Activated T-helper 17 cell treated with anti-CD3 and anti-CD28 coated beads, Interleukin-2, amount 50 U/mL, for 72 hours (primary cell): ENCODE measurements at regions not wholly inside any gene's neighbourhood (a gene's known extent, or its start where the extent isn't known, plus 50 kb on each side); places are given as distances from the start of the nearest gene placed in this dataset.
"Not testable (repeated sequence)": the region's sequence is repeated elsewhere in the genome, so short reads cannot be mapped to it uniquely, and the experiment has no call there.

Experiments used
- ATAC-seq: fragments of 150-1000 bp; cut with Tn5 transposase; replicated peaks from 2 replicates; pipeline ENCODE4 v1.10.0; 2021; ENCODE audit warnings: mild to moderate bottlenecking, moderate library complexity
- H3K27ac Mint-ChIP-seq: one replicate; pipeline ENCODE4 v1.8.0; 2022; ENCODE audit warnings: mixed read lengths
- H3K27me3 Mint-ChIP-seq: one replicate; pipeline ENCODE4 v1.8.0; 2022; ENCODE audit warnings: mixed read lengths
- H3K36me3 Mint-ChIP-seq: one replicate; pipeline ENCODE4 v1.8.0; 2022; ENCODE audit warnings: low read depth, mild to moderate bottlenecking, mixed read lengths
- H3K4me1 Mint-ChIP-seq: one replicate; pipeline ENCODE4 v1.8.0; 2022; ENCODE audit warnings: mixed read lengths
- H3K4me3 Mint-ChIP-seq: one replicate; pipeline ENCODE4 v1.8.0; 2022; ENCODE audit warnings: mild to moderate bottlenecking, mixed read lengths
- H3K9me3 Mint-ChIP-seq: one replicate; pipeline ENCODE4 v1.8.0; 2022; ENCODE audit warnings: mixed read lengths

GRCh38 chr7:15810383-15810782, 123.9 kb upstream of the MEOX2 start:
- ATAC-seq, H3K4me3 Mint-ChIP-seq, H3K36me3 Mint-ChIP-seq, H3K27me3 Mint-ChIP-seq, H3K4me1 Mint-ChIP-seq, H3K27ac Mint-ChIP-seq: not testable (repeated sequence)
- peaks cover 11% of the 10 kb centered on the region for H3K9me3 Mint-ChIP-seq

GRCh38 chr7:15809936-15810335, 123.5 kb upstream of the MEOX2 start:
- H3K9me3 Mint-ChIP-seq: peaks cover 11% of the 10 kb centered on the region
- ATAC-seq, H3K4me1 Mint-ChIP-seq, H3K4me3 Mint-ChIP-seq, H3K27me3 Mint-ChIP-seq, H3K36me3 Mint-ChIP-seq, H3K27ac Mint-ChIP-seq: not testable (repeated sequence)

- ATAC-seq: no peak
- no peak overlapping the region for H3K27ac Mint-ChIP-seq
- H3K4me3 Mint-ChIP-seq: no peak overlapping the region
- H3K9me3 Mint-ChIP-seq: peaks cover 23% of the 10 kb centered on the region
- no peaks in the 10 kb centered on the region for H3K4me1 Mint-ChIP-seq
- no peaks in the 10 kb centered on the region for H3K36me3 Mint-ChIP-seq
- no peaks in the 10 kb centered on the region for H3K27me3 Mint-ChIP-seq
Observed at GRCh38 chr7:15805891-15806290, 119.4 kb upstream of the MEOX2 start.

- Mint-ChIP-seq H3K36me3 (no peaks in the 10 kb centered on the region), H3K9me3 (peaks cover 14% of the 10 kb centered on the region), H3K4me3 (no peak overlapping the region), H3K27ac (no peak overlapping the region), H3K4me1 (no peaks in the 10 kb centered on the region), H3K27me3 (no peaks in the 10 kb centered on the region)
- ATAC-seq: no peak
Observed at GRCh38 chr7:15802425-15802824, 115.9 kb upstream of the MEOX2 start.

DNA sequence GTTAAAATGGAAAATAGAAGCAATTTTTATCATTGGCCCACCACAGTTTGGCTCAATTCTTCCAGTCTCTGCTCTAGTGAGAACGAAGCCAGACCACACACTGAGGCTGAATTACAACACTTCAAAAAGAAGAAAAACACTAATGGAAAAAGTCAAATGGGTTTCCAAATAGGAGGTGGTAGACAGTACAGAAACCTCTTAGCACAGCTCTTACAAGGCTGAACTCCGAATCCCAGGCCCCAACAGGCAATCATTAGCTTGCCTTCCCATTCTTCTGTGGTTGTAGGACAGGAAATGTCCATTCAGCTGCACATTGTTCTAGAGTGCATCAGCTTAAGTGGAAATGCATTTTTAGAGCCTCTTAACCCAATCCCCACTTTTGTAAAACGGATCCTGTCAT, 115.1 kb upstream of the MEOX2 start:
- Mint-ChIP-seq H3K4me3 (no peak overlapping the region), H3K27me3 (no peaks in the 10 kb centered on the region), H3K4me1 (no peaks in the 10 kb centered on the region), H3K36me3 (no peaks in the 10 kb centered on the region), H3K27ac (no peak overlapping the region), H3K9me3 (peaks cover 14% of the 10 kb centered on the region)
- ATAC-seq: no peak

DNA sequence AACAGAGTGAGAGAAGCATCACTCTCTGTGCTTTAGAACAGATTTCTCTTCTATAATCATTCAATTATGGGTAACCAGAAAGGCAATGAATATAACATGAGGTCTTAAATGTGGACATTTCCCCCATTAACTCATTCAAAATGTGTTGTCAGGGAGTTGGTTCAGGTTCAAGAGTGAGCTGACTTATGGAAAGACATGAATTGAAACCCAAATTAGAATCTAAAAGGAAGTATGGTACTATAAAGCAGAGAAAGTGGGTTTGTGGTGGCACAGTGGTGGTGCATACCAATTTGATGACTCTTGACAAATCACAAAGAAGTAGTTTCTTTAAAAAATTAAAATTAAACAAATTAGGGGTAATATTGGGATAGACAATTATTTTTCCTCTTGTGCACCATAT, 114.6 kb upstream of the MEOX2 start:
- Mint-ChIP-seq H3K4me3 (no peak overlapping the region), H3K4me1 (no peaks in the 10 kb centered on the region), H3K27ac (no peak overlapping the region), H3K27me3 (no peaks in the 10 kb centered on the region), H3K36me3 (no peaks in the 10 kb centered on the region), H3K9me3 (peaks cover 14% of the 10 kb centered on the region)
- no peak for ATAC-seq

- Mint-ChIP-seq H3K4me3 (no peak overlapping the region), H3K27ac (no peak overlapping the region), H3K36me3 (no peaks in the 10 kb centered on the region), H3K27me3 (no peaks in the 10 kb centered on the region), H3K4me1 (no peaks in the 10 kb centered on the region), H3K9me3 (peaks cover 9% of the 10 kb centered on the region)
- ATAC-seq: no peak
Observed at GRCh38 chr7:15798081-15798480, 111.6 kb upstream of the MEOX2 start.

- no peak for ATAC-seq
- no peak overlapping the region for H3K4me3 Mint-ChIP-seq
- no peaks in the 10 kb centered on the region for H3K4me1 Mint-ChIP-seq
- H3K27ac Mint-ChIP-seq: no peak overlapping the region
- H3K27me3 Mint-ChIP-seq: no peaks in the 10 kb centered on the region
- H3K36me3 Mint-ChIP-seq: no peaks in the 10 kb centered on the region
- H3K9me3 Mint-ChIP-seq: peaks cover 3% of the 10 kb centered on the region
Observed at GRCh38 chr7:15795393-15795792, 108.9 kb upstream of the MEOX2 start.

GRCh38 chr7:15794801-15795200, 108.3 kb upstream of the MEOX2 start:
- Mint-ChIP-seq H3K27me3 (no peaks in the 10 kb centered on the region), H3K9me3 (peaks cover 1% of the 10 kb centered on the region), H3K4me1 (no peaks in the 10 kb centered on the region), H3K4me3 (no peak overlapping the region), H3K36me3 (no peaks in the 10 kb centered on the region), H3K27ac (no peak overlapping the region)
- ATAC-seq: no peak

DNA sequence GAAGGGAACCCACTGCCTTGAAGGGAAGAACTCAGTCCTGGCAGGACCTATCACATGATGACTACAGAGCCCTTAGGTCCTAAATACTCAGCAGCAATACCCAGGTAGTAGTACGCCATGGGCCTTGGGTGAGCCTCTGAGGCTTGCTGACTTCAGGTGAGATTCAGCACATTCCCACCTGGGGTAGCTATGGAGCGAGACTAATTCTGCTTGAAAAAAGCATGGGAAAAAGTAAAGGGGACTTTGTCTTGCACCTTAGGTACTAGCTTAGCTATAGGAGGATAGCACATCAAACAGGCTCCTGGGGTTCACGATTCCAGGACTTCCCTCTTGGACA, 98.2 kb upstream of the MEOX2 start:
- Mint-ChIP-seq H3K9me3 (peaks cover 12% of the 10 kb centered on the region), H3K36me3 (no peaks in the 10 kb centered on the region), H3K4me3 (no peak overlapping the region), H3K27ac (no peak overlapping the region), H3K27me3 (no peaks in the 10 kb centered on the region), H3K4me1 (no peaks in the 10 kb centered on the region)
- no peak for ATAC-seq

- Mint-ChIP-seq H3K9me3 (peaks cover 12% of the 10 kb centered on the region), H3K27me3 (no peaks in the 10 kb centered on the region), H3K4me3 (no peak overlapping the region), H3K27ac (no peak overlapping the region), H3K36me3 (no peaks in the 10 kb centered on the region), H3K4me1 (no peaks in the 10 kb centered on the region)
- ATAC-seq: no peak
Observed at GRCh38 chr7:15783987-15784693, 97.7 kb upstream of the MEOX2 start.

DNA sequence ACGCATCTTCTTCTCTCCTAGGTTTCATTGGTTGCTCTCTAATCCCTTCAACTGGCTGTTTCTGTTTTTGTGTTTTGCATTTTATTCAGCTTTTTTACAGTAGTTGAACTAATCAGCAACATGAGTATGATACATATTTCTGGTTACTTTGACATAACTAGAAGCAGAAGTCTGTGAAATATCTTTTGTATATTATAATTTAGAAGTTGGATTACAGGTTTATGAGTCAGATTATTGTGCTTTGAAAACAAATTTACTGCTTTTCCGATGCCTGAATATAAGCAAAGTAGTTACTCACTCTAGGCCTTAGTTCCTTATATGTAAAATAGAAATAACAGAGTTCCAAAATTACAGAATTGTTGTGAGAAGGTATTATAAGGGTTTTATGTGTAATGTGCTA, 96.2 kb upstream of the MEOX2 start:
- Mint-ChIP-seq H3K4me3 (no peak overlapping the region), H3K4me1 (no peaks in the 10 kb centered on the region), H3K27ac (no peak overlapping the region), H3K27me3 (no peaks in the 10 kb centered on the region), H3K36me3 (no peaks in the 10 kb centered on the region), H3K9me3 (peaks cover 9% of the 10 kb centered on the region)
- ATAC-seq: no peak

DNA sequence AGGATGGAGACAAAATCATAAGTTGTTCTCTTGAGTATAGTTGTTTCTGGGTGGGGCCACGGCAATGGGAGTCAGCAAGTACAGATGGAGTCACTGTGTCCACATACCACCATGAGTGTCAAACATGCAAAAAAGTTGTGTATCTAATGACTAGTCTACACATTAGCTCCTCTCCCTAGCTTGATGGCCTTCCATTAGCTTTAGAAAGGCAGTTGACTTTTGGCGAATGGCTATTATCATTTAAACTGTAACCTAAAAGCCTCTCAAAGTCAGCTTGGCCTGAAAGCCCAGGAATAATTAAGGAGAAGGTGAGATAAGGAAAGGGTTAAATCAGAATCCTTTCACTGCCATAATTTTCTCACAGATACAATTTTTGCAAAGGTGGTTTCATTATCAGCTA, 95.5 kb upstream of the MEOX2 start:
- no peak overlapping the region for H3K27ac Mint-ChIP-seq
- H3K36me3 Mint-ChIP-seq: no peaks in the 10 kb centered on the region
- no peak overlapping the region for H3K4me3 Mint-ChIP-seq
- peaks cover 6% of the 10 kb centered on the region for H3K9me3 Mint-ChIP-seq
- H3K27me3 Mint-ChIP-seq: no peaks in the 10 kb centered on the region
- H3K4me1 Mint-ChIP-seq: no peaks in the 10 kb centered on the region
- no peak for ATAC-seq

GRCh38 chr7:15780271-15780670, 93.8 kb upstream of the MEOX2 start:
- Mint-ChIP-seq H3K27me3 (no peaks in the 10 kb centered on the region), H3K4me3 (no peak overlapping the region), H3K4me1 (no peaks in the 10 kb centered on the region), H3K36me3 (no peaks in the 10 kb centered on the region), H3K9me3 (no peaks in the 10 kb centered on the region), H3K27ac (no peak overlapping the region)
- no peak for ATAC-seq

DNA sequence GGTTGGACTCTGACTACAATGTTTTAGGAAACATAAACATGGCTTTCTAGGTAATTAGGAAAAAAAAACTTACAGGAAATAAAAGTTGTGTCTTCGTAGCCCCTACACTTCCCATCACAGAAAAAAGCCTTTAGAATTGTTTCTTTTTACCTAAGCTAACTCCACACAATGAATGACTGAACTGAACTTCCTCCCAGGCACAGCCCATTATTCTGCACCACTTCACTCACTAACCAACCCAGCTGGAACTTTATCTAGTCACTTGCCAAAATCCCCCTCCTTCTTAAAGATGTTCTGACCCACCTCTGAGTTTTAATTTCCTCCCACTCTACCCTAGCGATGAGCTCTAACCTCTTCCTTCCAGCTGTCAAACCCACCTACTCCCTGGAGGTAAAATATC, 91.7 kb upstream of the MEOX2 start:
- ATAC-seq: no peak
- H3K9me3 Mint-ChIP-seq: no peaks in the 10 kb centered on the region
- no peaks in the 10 kb centered on the region for H3K4me1 Mint-ChIP-seq
- H3K4me3 Mint-ChIP-seq: no peak overlapping the region
- no peak overlapping the region for H3K27ac Mint-ChIP-seq
- no peaks in the 10 kb centered on the region for H3K36me3 Mint-ChIP-seq
- no peaks in the 10 kb centered on the region for H3K27me3 Mint-ChIP-seq

- Mint-ChIP-seq H3K27me3 (no peaks in the 10 kb centered on the region), H3K9me3 (peaks cover 10% of the 10 kb centered on the region), H3K27ac (no peak overlapping the region), H3K36me3 (no peaks in the 10 kb centered on the region), H3K4me1 (no peaks in the 10 kb centered on the region), H3K4me3 (no peak overlapping the region)
- ATAC-seq: no peak
Observed at GRCh38 chr7:15765753-15766152, 79.3 kb upstream of the MEOX2 start.
